GM12878 (cell line): ENCODE measurements at regions not wholly inside any gene's neighbourhood (a gene's known extent, or its start where the extent isn't known, plus 50 kb on each side); places are given as distances from the start of the nearest gene placed in this dataset.

Experiments used
- ATAC-seq: fragments of 200-7000 bp; cut with Tn5 transposase; 3 replicates; pipeline ENCODE4 v1.9.1; 2020; ENCODE audit warnings: mild to moderate bottlenecking, moderate library complexity
- BruUV-seq: library from RNA; stranded (reverse); fragments of 400-500 nt; replicated peaks from 2 replicates; lab custom pipeline; 2021; lab: Mats Ljungman, UMichigan
- CTCF ChIA-PET: fragments of 300-600 bp; sonication (Branson Sonifier 250); formaldehyde crosslinking; extraction: SDS; loops from one replicate; lab custom pipeline; 2021; ENCODE audit warnings: inconsistent platforms; lab: Yijun Ruan, JAX
- POLR2A ChIA-PET: fragments of 350-600 bp; formaldehyde crosslinking; extraction: SDS; loops from one replicate; lab custom pipeline; 2021; ENCODE audit warnings: inconsistent platforms; lab: Charles Lee
- RAD21 ChIA-PET: fragments of 300-600 bp; sonication (Branson Sonifier 250); formaldehyde crosslinking; loops from one replicate; lab custom pipeline; 2023; ENCODE audit warnings: antibody characterized with exemption; ENCODE audit not compliant: unreplicated experiment; lab: Charles Lee
- SMC1A ChIA-PET: fragments of 300-600 bp; sonication (Branson Sonifier 250); formaldehyde crosslinking; loops from one replicate; lab custom pipeline; 2023; ENCODE audit not compliant: unreplicated experiment, uncharacterized antibody; lab: Charles Lee
- DNase-seq: peaks from one replicate; pipeline ENCODE4 v3.0.0-alpha.2; 2011; ENCODE audit warnings: low read depth, low spot score
- FAIRE-seq: peaks from 3 replicates; lab custom pipeline; 2011; peaks lifted over from hg19 to GRCh38; lab: Jason Lieb, UNC
- H2AFZ ChIP-seq: 2 replicates; pipeline ENCODE4 v1.6.0; 2011; ENCODE audit warnings: low read depth, low read length, control low read depth; ENCODE audit not compliant: control insufficient read depth
- H3K27ac ChIP-seq: 2 replicates; pipeline ENCODE4 v1.5.1; 2011; ENCODE audit warnings: control low read depth; ENCODE audit not compliant: control insufficient read depth, insufficient read depth
- H3K27me3 ChIP-seq, 2 experiments: replicated peaks in 1 of 2; 2 replicates each; pipeline versions ENCODE4 v1.6.0 to v1.6.1; 2011; ENCODE audit warnings: low read length in 1 of 2; ENCODE audit not compliant: control insufficient read depth in 2 of 2, insufficient read depth in 2 of 2
- H3K36me3 ChIP-seq, 2 experiments: 2 replicates each; pipeline ENCODE4 v1.5.1; 2011; ENCODE audit warnings: low read length in 1 of 2; ENCODE audit not compliant: control insufficient read depth in 2 of 2, insufficient read depth in 2 of 2
- H3K4me1 ChIP-seq: 2 replicates; pipeline ENCODE4 v1.6.1; 2011; ENCODE audit warnings: mild to moderate bottlenecking, low read length, moderate library complexity, mixed read lengths; ENCODE audit not compliant: control insufficient read depth, insufficient read depth
- H3K4me2 ChIP-seq: 2 replicates; pipeline ENCODE4 v1.6.0; 2011; ENCODE audit warnings: control low read depth; ENCODE audit not compliant: control insufficient read depth, insufficient read depth
- H3K4me3 ChIP-seq: fragments of 200-600 bp; sonication (generic); 2 replicates; pipeline ENCODE4 v1.5.1; 2016
- H3K79me2 ChIP-seq: 2 replicates; pipeline ENCODE4 v1.6.0; 2011; ENCODE audit warnings: low read length; ENCODE audit not compliant: control insufficient read depth, insufficient read depth
- H3K9ac ChIP-seq: 2 replicates; pipeline ENCODE4 v1.8.0; 2011; ENCODE audit warnings: low read length, control low read depth, mixed read lengths; ENCODE audit not compliant: control insufficient read depth, insufficient read depth
- H3K9me3 ChIP-seq: replicated peaks from 3 replicates; pipeline ENCODE4 v1.5.1; 2011; ENCODE audit warnings: mild to moderate bottlenecking, low read length; ENCODE audit not compliant: control insufficient read depth, insufficient read depth
- H4K20me1 ChIP-seq: 2 replicates; pipeline ENCODE4 v1.6.0; 2011; ENCODE audit not compliant: control insufficient read depth, insufficient read depth
- BCL11A ChIP-seq: IDR thresholded peaks from 2 replicates; pipeline ENCODE4 v1.6.1; 2011; ENCODE audit warnings: low read depth, low read length
- CHD4 ChIP-seq: fragments of 200-600 bp; sonication (generic); IDR thresholded peaks from 2 replicates; pipeline ENCODE4 v1.6.1; 2016; ENCODE audit warnings: mild to moderate bottlenecking
- DPF2 ChIP-seq: fragments of 450-650 bp; IDR thresholded peaks from 2 replicates; pipeline ENCODE4 v1.6.1; 2017; ENCODE audit warnings: mild to moderate bottlenecking
- E4F1 ChIP-seq: fragments of 450-650 bp; IDR thresholded peaks from 2 replicates; pipeline ENCODE4 v1.6.1; 2018; ENCODE audit warnings: borderline replicate concordance, mild to moderate bottlenecking; ENCODE audit not compliant: partially characterized antibody
- HDGF ChIP-seq: fragments of 450-650 bp; IDR thresholded peaks from 2 replicates; pipeline ENCODE4 v1.6.1; 2016; ENCODE audit warnings: antibody characterized with exemption
- NKRF ChIP-seq: fragments of 450-650 bp; conservative IDR thresholded peaks from 2 replicates; pipeline ENCODE4 v1.6.1; 2017; ENCODE audit warnings: mild to moderate bottlenecking, moderate library complexity
- PAX8 ChIP-seq: fragments of 450-650 bp; IDR thresholded peaks from 2 replicates; pipeline ENCODE4 v1.6.1; 2017; ENCODE audit warnings: mild to moderate bottlenecking, moderate library complexity
- POLR2AphosphoS5 ChIP-seq: IDR thresholded peaks from 2 replicates; pipeline ENCODE4 v1.6.1; 2011; ENCODE audit warnings: mild to moderate bottlenecking, low read length, inconsistent platforms
- POU2F2 ChIP-seq: IDR thresholded peaks from 3 replicates; pipeline ENCODE4 v1.6.1; 2011; ENCODE audit warnings: low read depth, mild to moderate bottlenecking, low read length, borderline replicate concordance
- USF1 ChIP-seq: IDR thresholded peaks from 2 replicates; pipeline ENCODE4 v1.6.1; 2011; ENCODE audit warnings: borderline replicate concordance, low read depth, mild to moderate bottlenecking, moderate library complexity, mixed read lengths, low read length; ENCODE audit not compliant: insufficient read depth; ENCODE audit errors: extremely low read length
- ZBED1 ChIP-seq: IDR thresholded peaks from 2 replicates; pipeline ENCODE4 v1.6.1; 2016; ENCODE audit warnings: borderline replicate concordance
- ZBTB11 ChIP-seq: fragments of 450-650 bp; formaldehyde crosslinking; IDR thresholded peaks from 2 replicates; pipeline ENCODE4 v1.5.0; 2022; ENCODE audit warnings: mild to moderate bottlenecking, missing genetic modification characterization
- ZNF274 ChIP-seq: IDR thresholded peaks from one replicate; pipeline ENCODE4 v1.8.0; 2011; ENCODE audit not compliant: insufficient read length, insufficient read depth
- WGBS: methylation state at CpG from one replicate; pipeline ENCODE4 v1.1.6; 2016; ENCODE audit warnings: low lambda C conversion rate; ENCODE audit not compliant: insufficient replicate concordance, insufficient coverage; ENCODE audit errors: missing lambda C conversion rate; 5-methylcytosine and 5-hydroxymethylcytosine counted together
- in situ Hi-C: fragments of 300-500 bp; cut with MboI; formaldehyde crosslinking; loops from 9 replicates; pipeline ENCODE4 v1.14.3; 2018; ENCODE audit warnings: mixed read lengths
- intact Hi-C: fragments of 100-400 bp; cut with micrococcal nuclease; formaldehyde crosslinking; loops from one replicate; pipeline ENCODE4 v1.14.2; 2022; ENCODE audit not compliant: unreplicated experiment

- FAIRE-seq (no peak), DNase-seq (no peak), ATAC-seq (no peak)
- no peak overlapping the region for H3K9ac ChIP-seq
- 0% methylated on average over 2 of the region's 2 CpGs for WGBS
- no peaks in the 10 kb centered on the region for H4K20me1 ChIP-seq
- H3K27me3 ChIP-seq: no peaks in the 10 kb centered on the region
- H3K4me3 ChIP-seq: no peak overlapping the region
- SMC1A ChIA-PET: interaction anchor here (0.6 kb wide), 1 partner anchor 1212 kb away, joined by 3 read pairs; no protein-coding TSS in a partner anchor
- RAD21 ChIA-PET: no interaction called here
- TF ChIP-seq USF1 (no peak), DPF2 (no peak), NKRF (no peak), POLR2AphosphoS5 (no peak), PAX8 (no peak), E4F1 (no peak), ZBED1 (no peak), BCL11A (no peak), ZNF274 (no peak), ZBTB11 (CRISPR knock-in tag) (no peak), HDGF (no peak), CHD4 (no peak), POU2F2 (no peak)
- intact Hi-C loops (no loop called here), in situ Hi-C loops (no loop called here)
- H3K27ac ChIP-seq: no peak overlapping the region
- POLR2A ChIA-PET: no interaction called here
- no peak overlapping the region for H3K4me2 ChIP-seq
- H3K4me1 ChIP-seq: no peaks in the 10 kb centered on the region
- H3K79me2 ChIP-seq: no peaks in the 10 kb centered on the region
- CTCF ChIA-PET: interaction anchor here (1.1 kb wide), 1 partner anchor 534 kb away, joined by 3 read pairs; no protein-coding TSS in a partner anchor
- no peak overlapping the region for H2AFZ ChIP-seq
- H3K9me3 ChIP-seq: no peaks in the 10 kb centered on the region
- BruUV-seq: no TSS peak
- no peaks in the 10 kb centered on the region for H3K36me3 ChIP-seq
Measured at GRCh38 chr13:105285526-105285925, 1249.9 kb downstream of the EFNB2 start.
